ENCODE measurements at regions not wholly inside any gene's neighbourhood (a gene's known extent, or its start where the extent isn't known, plus 50 kb on each side); places are given as distances from the start of the nearest gene placed in this dataset.
A peak's percentile ranks its signal among the peaks of the same experiment; 100 is the strongest.

GRCh38 chr5:164472165-164472564, 966.7 kb downstream of the MAT2B start:
- Histone ChIP-seq H3K79me2 (ENCODE audit: control insufficient read depth, insufficient read depth, low read length) (no peaks in the 10 kb centered on the region), H4K20me1 (ENCODE audit: control insufficient read depth, extremely low read depth, insufficient read depth, low read length) (no peaks in the 10 kb centered on the region), H3K36me3 (ENCODE audit: control insufficient read depth in 2 of 2, extremely low read depth in 1 of 2, insufficient read depth in 2 of 2, low read length in 2 of 2) (no peaks in the 10 kb centered on the region), H3K9ac (ENCODE audit: control insufficient read depth, extremely low read depth, insufficient read depth, low read length) (no peak overlapping the region), H2AFZ (ENCODE audit: control insufficient read depth, low read length) (no peak overlapping the region), H3K27me3 (ENCODE audit: control insufficient read depth, extremely low read depth, insufficient read depth, low read length) (no peaks in the 10 kb centered on the region), H3K4me3 (ENCODE audit: control insufficient read depth in 2 of 3, extremely low read depth in 1 of 3, insufficient read depth in 2 of 3, low read depth in 1 of 3, low read length in 3 of 3) (no peak overlapping the region), H3K4me1 (ENCODE audit: control insufficient read depth, extremely low read depth, insufficient read depth, low read length) (no peaks in the 10 kb centered on the region), H3K4me2 (ENCODE audit: control insufficient read depth, extremely low read depth, insufficient read depth, low read depth, low read length) (no peak overlapping the region), H3K27ac (ENCODE audit: control insufficient read depth, insufficient read depth, low read length) (no peak overlapping the region), H3K9me3 (ENCODE audit: control insufficient read depth, low read depth, low read length) (no peaks in the 10 kb centered on the region), H3K9me1 (ENCODE audit: control insufficient read depth, extremely low read depth, insufficient read depth, low read length) (no peaks in the 10 kb centered on the region)
- DNase-seq (ENCODE audit: low read depth, low spot score), result no peak
- TF ChIP-seq EZH2 (IDR thresholded peaks at IDR 0.05; ENCODE audit: low read length), result no peak
- TF ChIP-seq, protein P1, sequence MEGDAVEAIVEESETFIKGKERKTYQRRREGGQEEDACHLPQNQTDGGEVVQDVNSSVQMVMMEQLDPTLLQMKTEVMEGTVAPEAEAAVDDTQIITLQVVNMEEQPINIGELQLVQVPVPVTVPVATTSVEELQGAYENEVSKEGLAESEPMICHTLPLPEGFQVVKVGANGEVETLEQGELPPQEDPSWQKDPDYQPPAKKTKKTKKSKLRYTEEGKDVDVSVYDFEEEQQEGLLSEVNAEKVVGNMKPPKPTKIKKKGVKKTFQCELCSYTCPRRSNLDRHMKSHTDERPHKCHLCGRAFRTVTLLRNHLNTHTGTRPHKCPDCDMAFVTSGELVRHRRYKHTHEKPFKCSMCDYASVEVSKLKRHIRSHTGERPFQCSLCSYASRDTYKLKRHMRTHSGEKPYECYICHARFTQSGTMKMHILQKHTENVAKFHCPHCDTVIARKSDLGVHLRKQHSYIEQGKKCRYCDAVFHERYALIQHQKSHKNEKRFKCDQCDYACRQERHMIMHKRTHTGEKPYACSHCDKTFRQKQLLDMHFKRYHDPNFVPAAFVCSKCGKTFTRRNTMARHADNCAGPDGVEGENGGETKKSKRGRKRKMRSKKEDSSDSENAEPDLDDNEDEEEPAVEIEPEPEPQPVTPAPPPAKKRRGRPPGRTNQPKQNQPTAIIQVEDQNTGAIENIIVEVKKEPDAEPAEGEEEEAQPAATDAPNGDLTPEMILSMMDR (optimal IDR thresholded peaks at IDR 0.05 in 1 of 3, IDR thresholded peaks at IDR 0.05 in 1 of 3, conservative IDR thresholded peaks at IDR 0.05 in 1 of 3; ENCODE audit: extremely low read depth in 1 of 3, insufficient read depth in 2 of 3, low read length in 3 of 3), result no peak
- dilution Hi-C loops (cut with MboI; ENCODE audit: extremely low pct_ligation_motif_present, low sequenced_read_pairs), result no loop called here
- FAIRE-seq, result no peak

- Histone ChIP-seq H3K4me2 (ENCODE audit: control insufficient read depth, extremely low read depth, insufficient read depth, low read depth, low read length) (no peak overlapping the region), H3K36me3 (ENCODE audit: control insufficient read depth in 2 of 2, extremely low read depth in 1 of 2, insufficient read depth in 2 of 2, low read length in 2 of 2) (no peaks in the 10 kb centered on the region), H3K27me3 (ENCODE audit: control insufficient read depth, extremely low read depth, insufficient read depth, low read length) (no peaks in the 10 kb centered on the region), H3K9ac (ENCODE audit: control insufficient read depth, extremely low read depth, insufficient read depth, low read length) (no peak overlapping the region), H3K4me1 (ENCODE audit: control insufficient read depth, extremely low read depth, insufficient read depth, low read length) (no peaks in the 10 kb centered on the region), H3K9me1 (ENCODE audit: control insufficient read depth, extremely low read depth, insufficient read depth, low read length) (no peaks in the 10 kb centered on the region), H2AFZ (ENCODE audit: control insufficient read depth, low read length) (no peak overlapping the region), H4K20me1 (ENCODE audit: control insufficient read depth, extremely low read depth, insufficient read depth, low read length) (no peaks in the 10 kb centered on the region), H3K79me2 (ENCODE audit: control insufficient read depth, insufficient read depth, low read length) (no peaks in the 10 kb centered on the region), H3K9me3 (ENCODE audit: control insufficient read depth, low read depth, low read length) (no peaks in the 10 kb centered on the region), H3K4me3 (ENCODE audit: control insufficient read depth in 2 of 3, extremely low read depth in 1 of 3, insufficient read depth in 2 of 3, low read depth in 1 of 3, low read length in 3 of 3) (no peak overlapping the region), H3K27ac (ENCODE audit: control insufficient read depth, insufficient read depth, low read length) (no peak overlapping the region)
- FAIRE-seq (no peak), DNase-seq (ENCODE audit: low read depth, low spot score) (no peak)
- TF ChIP-seq, protein P1 (optimal IDR thresholded peaks at IDR 0.05 in 1 of 3, IDR thresholded peaks at IDR 0.05 in 1 of 3, conservative IDR thresholded peaks at IDR 0.05 in 1 of 3; ENCODE audit: extremely low read depth in 1 of 3, insufficient read depth in 2 of 3, low read length in 3 of 3), result peak in 2 of 3 experiments; percentile 38 to 48
- no peak for TF ChIP-seq EZH2 (IDR thresholded peaks at IDR 0.05; ENCODE audit: low read length)
- dilution Hi-C loops (cut with MboI; ENCODE audit: extremely low pct_ligation_motif_present, low sequenced_read_pairs), result loop anchor here (25.0 kb wide), 2 partner anchors 463 to 913 kb away; no protein-coding TSS in a partner anchor
Measured at GRCh38 chr5:164475339-164475977, 970.0 kb downstream of the MAT2B start.

Data from keratinocyte (primary cell).